Colonic mucosa (tissue), 4 donors: ENCODE measurements at regions not wholly inside any gene's neighbourhood (a gene's known extent, or its start where the extent isn't known, plus 50 kb on each side); places are given as distances from the start of the nearest gene placed in this dataset.

Experiments
- DNase-seq: peaks from one replicate; pipeline ENCODE4 v3.0.0-alpha.2; 2020
- H3K27ac ChIP-seq: fragments of 200-600 bp; one replicate; pipeline ENCODE4 v1.8.0; 2021
- H3K27me3 ChIP-seq: fragments of 200-600 bp; one replicate; pipeline ENCODE4 v1.8.0; 2021
- H3K36me3 ChIP-seq: fragments of 200-600 bp; one replicate; pipeline ENCODE4 v1.8.0; 2021
- H3K4me1 ChIP-seq: fragments of 200-600 bp; one replicate; pipeline ENCODE4 v1.8.0; 2021; ENCODE audit warnings: mild to moderate bottlenecking
- H3K4me3 ChIP-seq: fragments of 200-600 bp; one replicate; pipeline ENCODE4 v1.8.0; 2021
- H3K9ac ChIP-seq, 2 donors: one replicate each; pipeline ENCODE4 v1.7.0; 2013; ENCODE audit warnings: control low read depth in 2 of 2, low read depth in 2 of 2, low read length in 2 of 2
- H3K9me3 ChIP-seq: fragments of 200-600 bp; one replicate; pipeline ENCODE4 v1.8.0; 2021
- intact Hi-C: fragments of 100-400 bp; cut with DNase I; formaldehyde crosslinking; loops from one replicate; pipeline ENCODE4 v1.14.1; 2022
- TF ChIP-seq, protein P1 (sequence below): fragments of 200-600 bp; IDR thresholded peaks from one replicate; pipeline ENCODE4 v1.8.0; 2022; ENCODE audit warnings: antibody characterized with exemption, mild to moderate bottlenecking
- donor health status: healthy.
- donor health status: DM: no; HTN: no; CAD: no.
- donor health status: DM: no; HTN: no; CAD: no.

DNA sequence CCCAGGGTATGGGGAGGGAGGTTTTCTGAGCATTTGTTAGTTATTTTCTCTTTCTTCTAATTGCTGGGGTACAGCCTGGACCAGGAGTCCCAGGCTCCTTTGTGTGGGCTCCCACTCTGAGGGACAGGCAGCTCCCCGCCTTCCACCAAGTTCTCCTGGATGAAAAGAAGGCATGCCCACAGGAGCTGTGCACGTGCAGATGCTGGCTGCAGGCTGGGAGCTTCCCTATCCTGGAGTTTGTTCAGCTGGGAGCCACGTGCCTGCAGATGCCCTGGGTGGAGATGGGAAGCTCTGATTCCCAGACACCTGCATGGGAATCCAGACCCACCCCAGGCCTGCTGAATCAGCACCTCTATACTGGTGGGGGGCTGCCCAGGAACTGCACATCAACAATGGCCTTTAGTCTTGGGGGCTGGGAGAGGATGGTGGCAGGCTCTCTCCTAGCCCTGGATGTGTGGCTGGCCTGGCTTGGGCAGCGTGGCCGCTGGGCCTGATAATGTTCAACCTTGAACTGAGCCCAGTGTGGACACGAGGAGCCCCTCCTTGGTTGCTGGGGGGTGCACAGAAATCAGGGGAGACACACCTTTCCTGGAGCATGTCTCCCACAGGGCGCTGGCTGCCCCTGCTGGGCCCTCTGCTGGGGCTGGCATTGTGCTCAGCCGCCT lies 233.6 kb upstream of the HS6ST1 start:
- TF ChIP-seq, protein P1, sequence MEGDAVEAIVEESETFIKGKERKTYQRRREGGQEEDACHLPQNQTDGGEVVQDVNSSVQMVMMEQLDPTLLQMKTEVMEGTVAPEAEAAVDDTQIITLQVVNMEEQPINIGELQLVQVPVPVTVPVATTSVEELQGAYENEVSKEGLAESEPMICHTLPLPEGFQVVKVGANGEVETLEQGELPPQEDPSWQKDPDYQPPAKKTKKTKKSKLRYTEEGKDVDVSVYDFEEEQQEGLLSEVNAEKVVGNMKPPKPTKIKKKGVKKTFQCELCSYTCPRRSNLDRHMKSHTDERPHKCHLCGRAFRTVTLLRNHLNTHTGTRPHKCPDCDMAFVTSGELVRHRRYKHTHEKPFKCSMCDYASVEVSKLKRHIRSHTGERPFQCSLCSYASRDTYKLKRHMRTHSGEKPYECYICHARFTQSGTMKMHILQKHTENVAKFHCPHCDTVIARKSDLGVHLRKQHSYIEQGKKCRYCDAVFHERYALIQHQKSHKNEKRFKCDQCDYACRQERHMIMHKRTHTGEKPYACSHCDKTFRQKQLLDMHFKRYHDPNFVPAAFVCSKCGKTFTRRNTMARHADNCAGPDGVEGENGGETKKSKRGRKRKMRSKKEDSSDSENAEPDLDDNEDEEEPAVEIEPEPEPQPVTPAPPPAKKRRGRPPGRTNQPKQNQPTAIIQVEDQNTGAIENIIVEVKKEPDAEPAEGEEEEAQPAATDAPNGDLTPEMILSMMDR = no peak
- Histone ChIP-seq H3K4me1 (no peaks in the 10 kb centered on the region), H3K27ac (no peak overlapping the region), H3K9me3 (no peaks in the 10 kb centered on the region), H3K9ac (no peak overlapping the region), H3K4me3 (no peak overlapping the region), H3K27me3 (no peaks in the 10 kb centered on the region), H3K36me3 (no peaks in the 10 kb centered on the region)
- intact Hi-C loops = no loop called here
- no peak for DNase-seq

- TF ChIP-seq, protein P1 = no peak
- no peaks in the 10 kb centered on the region for H3K4me1 ChIP-seq
- no peak for DNase-seq
- H3K27ac ChIP-seq = no peak overlapping the region
- H3K9ac ChIP-seq = no peak overlapping the region
- H3K9me3 ChIP-seq = no peaks in the 10 kb centered on the region
- H3K36me3 ChIP-seq = no peaks in the 10 kb centered on the region
- no peaks in the 10 kb centered on the region for H3K27me3 ChIP-seq
- H3K4me3 ChIP-seq = no peak overlapping the region
- intact Hi-C loops = no loop called here
Measured at GRCh38 chr2:128552806-128553551, 234.3 kb upstream of the HS6ST1 start.

GRCh38 chr2:128554151-128554769 lies 235.6 kb upstream of the HS6ST1 start:
- Histone ChIP-seq H3K4me1 (no peaks in the 10 kb centered on the region), H3K27ac (no peak overlapping the region), H3K9me3 (no peaks in the 10 kb centered on the region), H3K27me3 (no peaks in the 10 kb centered on the region), H3K9ac (no peak overlapping the region), H3K4me3 (no peak overlapping the region), H3K36me3 (no peaks in the 10 kb centered on the region)
- intact Hi-C loops = no loop called here
- TF ChIP-seq, protein P1 = no peak
- no peak for DNase-seq

DNA sequence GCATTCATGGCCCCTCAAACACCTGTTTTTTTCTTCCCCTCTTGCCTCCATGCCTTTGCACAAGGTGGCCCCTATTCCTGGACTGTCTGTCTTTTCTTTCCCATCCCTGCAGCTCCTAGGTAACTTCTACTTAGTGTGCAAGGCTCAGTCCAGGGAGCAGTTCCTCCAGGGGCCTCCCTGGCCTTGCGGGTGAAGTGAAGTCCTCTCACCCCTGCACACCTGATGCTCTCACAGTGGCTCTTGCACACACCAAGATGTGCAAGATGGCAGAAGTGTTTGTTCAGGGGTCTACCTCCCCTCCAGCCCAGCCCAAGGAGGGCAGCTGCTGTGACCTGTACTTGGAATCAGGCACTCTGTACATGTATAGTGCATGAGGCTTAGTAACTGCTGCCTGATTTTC lies 236.8 kb upstream of the HS6ST1 start:
- no peak overlapping the region for H3K27ac ChIP-seq
- DNase-seq = no peak
- H3K9ac ChIP-seq = no peak overlapping the region
- H3K4me1 ChIP-seq = no peaks in the 10 kb centered on the region
- H3K27me3 ChIP-seq = no peaks in the 10 kb centered on the region
- TF ChIP-seq, protein P1 = no peak
- intact Hi-C loops = no loop called here
- no peaks in the 10 kb centered on the region for H3K9me3 ChIP-seq
- no peaks in the 10 kb centered on the region for H3K36me3 ChIP-seq
- H3K4me3 ChIP-seq = no peak overlapping the region

GRCh38 chr2:128556089-128556488 lies 237.4 kb upstream of the HS6ST1 start:
- Histone ChIP-seq H3K36me3 (no peaks in the 10 kb centered on the region), H3K27me3 (no peaks in the 10 kb centered on the region), H3K4me3 (no peak overlapping the region), H3K9me3 (no peaks in the 10 kb centered on the region), H3K9ac (no peak overlapping the region), H3K27ac (no peak overlapping the region), H3K4me1 (no peaks in the 10 kb centered on the region)
- TF ChIP-seq, protein P1 = no peak
- intact Hi-C loops = no loop called here
- DNase-seq = no peak
